ENCODE measurements at regions not wholly inside any gene's neighbourhood (a gene's known extent, or its start where the extent isn't known, plus 50 kb on each side); places are given as distances from the start of the nearest gene placed in this dataset.

DNA sequence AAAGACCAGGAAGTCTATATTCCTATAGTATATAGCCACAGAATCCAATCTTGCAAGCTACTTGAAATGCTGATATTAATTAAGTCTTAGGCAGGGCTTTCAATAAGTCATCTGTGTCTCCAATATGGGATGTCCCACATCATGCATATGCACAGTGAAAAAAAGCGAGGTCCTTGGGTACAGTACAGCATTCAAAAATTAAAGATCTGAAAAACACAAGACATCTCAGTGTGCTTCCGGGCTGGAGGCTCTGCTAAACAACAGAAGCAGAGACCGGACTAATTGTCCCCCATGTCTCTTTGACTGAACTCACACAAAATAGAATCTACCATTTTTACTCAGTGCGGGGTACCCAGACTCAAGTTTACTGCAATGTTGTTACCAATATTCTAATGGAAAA is 156.0 kb downstream of the DAD1 start:
- Histone ChIP-seq H4K5ac (ENCODE audit: insufficient read length, low read depth, low read length) (no peak overlapping the region), H3K14ac (ENCODE audit: insufficient read length) (no peak overlapping the region), H3K18ac (ENCODE audit: extremely low read depth, low read length) (no peak overlapping the region), H2BK12ac (ENCODE audit: low read depth, low read length) (no peak overlapping the region), H3K27me3 (replicated peaks in 1 of 4; ENCODE audit: control insufficient read depth in 3 of 4, extremely low read depth in 1 of 4, insufficient read depth in 3 of 4, low read length in 3 of 4) (no peaks in the 10 kb centered on the region), H3K4me2 (ENCODE audit: insufficient read depth in 1 of 2, low read depth in 2 of 2, low read length in 2 of 2) (no peak overlapping the region), H3K4ac (replicated peaks; ENCODE audit: insufficient read length, low read depth, low read length) (no peak overlapping the region), H3K4me1 (replicated peaks in 1 of 4; ENCODE audit: control insufficient read depth in 3 of 4, insufficient read depth in 4 of 4, low read length in 3 of 4) (no peaks in the 10 kb centered on the region), H3K4me3 (ENCODE audit: extremely low read depth in 1 of 4, insufficient read depth in 2 of 4, low read depth in 3 of 4, low read length in 4 of 4) (no peak overlapping the region), H4K8ac (ENCODE audit: extremely low read depth, insufficient read depth, low read length) (no peak overlapping the region), H3K9me3 (ENCODE audit: insufficient read depth in 2 of 2, low read depth in 1 of 2, low read length in 1 of 2) (no peaks in the 10 kb centered on the region), H3K79me1 (ENCODE audit: low read depth, low read length) (no peaks in the 10 kb centered on the region), H3K27ac (ENCODE audit: low read depth, low read length) (no peak overlapping the region), H3K23ac (ENCODE audit: insufficient read length) (no peak overlapping the region), H3K36me3 (ENCODE audit: control insufficient read depth in 2 of 4, insufficient read depth in 4 of 4, low read length in 3 of 4) (no peaks in the 10 kb centered on the region), H3K23me2 (ENCODE audit: low read depth, low read length) (no peaks in the 10 kb centered on the region), H2AFZ (ENCODE audit: low read length) (no peak overlapping the region), H3K56ac (replicated peaks; ENCODE audit: insufficient read length, low read depth, low read length) (no peak overlapping the region), H4K91ac (replicated peaks; ENCODE audit: insufficient read length, low read length) (no peak overlapping the region), H2BK20ac (ENCODE audit: low read length) (no peak overlapping the region), H2AK5ac (ENCODE audit: low read depth, low read length) (no peak overlapping the region), H3K9ac (replicated peaks in 1 of 4; ENCODE audit: extremely low read depth in 1 of 4, low read depth in 3 of 4, low read length in 3 of 4) (no peak overlapping the region), H2BK120ac (replicated peaks; ENCODE audit: low read depth, low read length) (no peak overlapping the region), H2BK15ac (ENCODE audit: low read length) (no peak overlapping the region), H4K20me1 (replicated peaks in 1 of 2; ENCODE audit: control insufficient read depth in 1 of 2, insufficient read depth in 2 of 2, low read length in 2 of 2) (no peaks in the 10 kb centered on the region), H2BK5ac (ENCODE audit: low read depth, low read length) (no peak overlapping the region), H3K79me2 (ENCODE audit: control insufficient read depth in 1 of 2, insufficient read depth in 2 of 2, low read length in 2 of 2) (no peaks in the 10 kb centered on the region)
- TF ChIP-seq RFX5 (IDR thresholded peaks at IDR 0.05; ENCODE audit: borderline replicate concordance, low read depth, low read length) (no peak), HDAC2 (IDR thresholded peaks at IDR 0.05; ENCODE audit: borderline replicate concordance in 1 of 2, low read depth in 2 of 2, low read length in 2 of 2) (no peak), RXRA (IDR thresholded peaks at IDR 0.05; ENCODE audit: insufficient read depth, low read depth, low read length) (no peak), SAP30 (IDR thresholded peaks at IDR 0.05; ENCODE audit: insufficient read depth, insufficient replicate concordance, low read length) (no peak), CREB1 (IDR thresholded peaks at IDR 0.05) (no peak), BRCA1 (IDR thresholded peaks at IDR 0.05; ENCODE audit: low read depth, low read length) (no peak), JUN (IDR thresholded peaks at IDR 0.05; ENCODE audit: low read depth, low read length) (no peak), TEAD4 (IDR thresholded peaks at IDR 0.05; ENCODE audit: low read depth, low read length) (no peak)
- 88% methylated on average over 4 of the region's 4 CpGs; no CpG with 5 or more reads in 1 of the 2 experiments for WGBS, 2 experiments (ENCODE audit: extremely low coverage in 1 of 2, insufficient coverage in 1 of 2, insufficient read length in 1 of 2, insufficient replicate concordance in 2 of 2, low coverage in 1 of 2, low lambda C conversion rate in 2 of 2, missing lambda C conversion rate in 1 of 2)
- CTCF ChIA-PET (ENCODE audit: partially characterized antibody) = interaction anchor here (0.6 to 1.7 kb wide), 7 partner anchors 9 to 124 kb away, joined by 3 to 6 read pairs (median 3); no protein-coding TSS in a partner anchor
- FAIRE-seq (no peak), DNase-seq (ENCODE audit: low read depth in 1 of 2, low spot score in 2 of 2) (no peak)
- POLR2A ChIA-PET (ENCODE audit: partially characterized antibody) = no interaction called here
